HG02840 (cell line): ENCODE measurements at regions not wholly inside any gene's neighbourhood (a gene's known extent, or its start where the extent isn't known, plus 50 kb on each side); places are given as distances from the start of the nearest gene placed in this dataset.
"Not testable (repeated sequence)": the region's sequence is repeated elsewhere in the genome, so short reads cannot be mapped to it uniquely, and the experiment has no call there.

Experiments used
- ATAC-seq: cut with Tn5 transposase; IDR thresholded peaks from one replicate; pipeline ENCODE4 v1.9.1; 2021; ENCODE audit warnings: mild to moderate bottlenecking, moderate library complexity, moderate number of reproducible peaks; ENCODE audit not compliant: unreplicated experiment, low FRiP score

GRCh38 chr10:21298701-21299100, 226.8 kb downstream of the SKIDA1 start:
- ATAC-seq = no peak

- ATAC-seq = no peak
These were observed 227.7 kb downstream of the SKIDA1 start for GRCh38 chr10:21297603-21298383.

GRCh38 chr10:21296575-21297355, 228.7 kb downstream of the SKIDA1 start:
- no peak for ATAC-seq

- ATAC-seq = no peak
These were observed 231.7 kb downstream of the SKIDA1 start for GRCh38 chr10:21293518-21294356.

- no peak for ATAC-seq
These were observed 232.5 kb downstream of the SKIDA1 start for GRCh38 chr10:21292763-21293517.

- no peak for ATAC-seq
These were observed 234.9 kb downstream of the SKIDA1 start for GRCh38 chr10:21290499-21291160.

GRCh38 chr10:21289961-21290360, 235.5 kb downstream of the SKIDA1 start:
- ATAC-seq = no peak

GRCh38 chr10:21289271-21289670, 236.2 kb downstream of the SKIDA1 start:
- ATAC-seq = no peak

GRCh38 chr10:21285742-21286331, 239.6 kb downstream of the SKIDA1 start:
- no peak for ATAC-seq

- no peak for ATAC-seq
These were observed 240.3 kb downstream of the SKIDA1 start for GRCh38 chr10:21285207-21285606.

GRCh38 chr10:21284301-21284700, 241.2 kb downstream of the SKIDA1 start:
- ATAC-seq = no peak

GRCh38 chr10:21283053-21283452, 242.4 kb downstream of the SKIDA1 start:
- ATAC-seq = not testable (repeated sequence)

- ATAC-seq = no peak
These were observed 243.6 kb downstream of the SKIDA1 start for GRCh38 chr10:21281765-21282484.

GRCh38 chr10:21280971-21281572, 244.4 kb downstream of the SKIDA1 start:
- no peak for ATAC-seq

- no peak for ATAC-seq
These were observed 245.4 kb downstream of the SKIDA1 start for GRCh38 chr10:21280037-21280436.

- no peak for ATAC-seq
These were observed 246.3 kb downstream of the SKIDA1 start for GRCh38 chr10:21279217-21279575.

GRCh38 chr10:21278491-21279216, 246.8 kb downstream of the SKIDA1 start:
- peak; percentile 67 for ATAC-seq
